ENCODE measurements at regions not wholly inside any gene's neighbourhood (a gene's known extent, or its start where the extent isn't known, plus 50 kb on each side); places are given as distances from the start of the nearest gene placed in this dataset.
"Not testable (repeated sequence)": the region's sequence is repeated elsewhere in the genome, so short reads cannot be mapped to it uniquely, and the experiment has no call there.

GRCh38 chr22:48832592-48832991, 995.1 kb downstream of the BRD1 start:
- no peak for DNase-seq (ENCODE audit: low read depth)

GRCh38 chr22:48829908-48830307, 997.8 kb downstream of the BRD1 start:
- DNase-seq (ENCODE audit: low read depth) = no peak

GRCh38 chr22:48828688-48829087, 999.0 kb downstream of the BRD1 start:
- no peak for DNase-seq (ENCODE audit: low read depth)

GRCh38 chr22:48827904-48828555, 999.6 kb downstream of the BRD1 start:
- no peak for DNase-seq (ENCODE audit: low read depth)

- DNase-seq (ENCODE audit: low read depth) = no peak
Observed at GRCh38 chr22:48827268-48827846, 1000.3 kb downstream of the BRD1 start.

GRCh38 chr22:48826546-48826945, 1001.1 kb downstream of the BRD1 start:
- no peak for DNase-seq (ENCODE audit: low read depth)

GRCh38 chr22:48825802-48826520, 1001.7 kb downstream of the BRD1 start:
- no peak for DNase-seq (ENCODE audit: low read depth)

- DNase-seq (ENCODE audit: low read depth) = no peak
Observed at GRCh38 chr22:48824712-48825651, 1002.7 kb downstream of the BRD1 start.

GRCh38 chr22:48823941-48824340, 1003.7 kb downstream of the BRD1 start:
- no peak for DNase-seq (ENCODE audit: low read depth)

GRCh38 chr22:48822278-48823233, 1005.1 kb downstream of the BRD1 start:
- no peak for DNase-seq (ENCODE audit: low read depth)

- DNase-seq (ENCODE audit: low read depth) = no peak
Observed at GRCh38 chr22:48821727-48822126, 1005.9 kb downstream of the BRD1 start.

- DNase-seq (ENCODE audit: low read depth) = no peak
Observed at GRCh38 chr22:48821346-48821690, 1006.4 kb downstream of the BRD1 start.

- no peak for DNase-seq (ENCODE audit: low read depth)
Observed at GRCh38 chr22:48820481-48821345, 1007.0 kb downstream of the BRD1 start.

- DNase-seq (ENCODE audit: low read depth) = no peak
Observed at GRCh38 chr22:48819961-48820360, 1007.7 kb downstream of the BRD1 start.

GRCh38 chr22:48819232-48819631, 1008.4 kb downstream of the BRD1 start:
- no peak for DNase-seq (ENCODE audit: low read depth)

- not testable (repeated sequence) for DNase-seq (ENCODE audit: low read depth)
Observed at GRCh38 chr22:48817491-48817890, 1010.2 kb downstream of the BRD1 start.

GRCh38 chr22:48811885-48812284, 1015.8 kb downstream of the BRD1 start:
- no peak for DNase-seq (ENCODE audit: low read depth)

- DNase-seq (ENCODE audit: low read depth) = no peak
Observed at GRCh38 chr22:48808038-48808960, 1019.4 kb downstream of the BRD1 start.

GRCh38 chr22:48807155-48807554, 1020.5 kb downstream of the BRD1 start:
- no peak for DNase-seq (ENCODE audit: low read depth)
